ENCODE measurements at regions not wholly inside any gene's neighbourhood (a gene's known extent, or its start where the extent isn't known, plus 50 kb on each side); places are given as distances from the start of the nearest gene placed in this dataset.

DNA sequence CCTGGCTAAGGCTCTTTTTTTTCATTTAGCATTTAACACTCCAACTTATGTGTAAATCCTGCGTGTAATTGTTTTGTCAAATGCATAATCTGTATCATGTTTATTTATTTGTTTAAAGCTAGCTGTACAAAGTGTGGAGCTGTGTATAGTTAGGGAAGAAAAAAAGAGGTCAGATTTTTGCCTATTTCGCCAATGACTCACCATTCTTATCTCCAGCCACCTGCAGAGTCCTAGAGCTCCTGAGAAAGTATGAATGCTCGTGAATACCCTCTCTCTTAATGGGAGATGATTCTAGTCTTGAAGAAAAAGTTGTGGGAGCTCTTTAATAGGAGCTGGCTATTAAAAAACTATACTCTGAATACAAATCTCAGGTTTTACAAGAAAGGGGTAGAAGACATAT, 778.8 kb upstream of the SLITRK5 start:
- POLR2A ChIA-PET: interaction anchor here (0.8 kb wide), 1 partner anchor 9 kb away, joined by 3 read pairs; no protein-coding TSS in a partner anchor
- Histone ChIP-seq H3K79me2 (ENCODE audit: insufficient read depth, low read depth, low read length) (no peaks in the 10 kb centered on the region), H2AFZ (ENCODE audit: low read length) (no peak overlapping the region), H4K20me1 (ENCODE audit: insufficient read depth, low read length) (no peaks in the 10 kb centered on the region), H3K27ac (ENCODE audit: low read depth, low read length, poor library complexity, severe bottlenecking) (no peak overlapping the region), H3K4me2 (ENCODE audit: low read length) (no peak overlapping the region), H3K9me2 (ENCODE audit: insufficient read depth, low read length) (no peaks in the 10 kb centered on the region), H3K36me3 (ENCODE audit: insufficient read depth, low read length) (no peaks in the 10 kb centered on the region), H3K9me3 (ENCODE audit: low read length) (no peaks in the 10 kb centered on the region), H3K4me1 (ENCODE audit: insufficient read depth, low read length, poor library complexity, severe bottlenecking) (no peaks in the 10 kb centered on the region), H3K4me3 (ENCODE audit: low read depth, low read length, poor library complexity, severe bottlenecking) (no peak overlapping the region)
- no peak for DNase-seq (ENCODE audit: low spot score)
- intact Hi-C loops (cut with micrococcal nuclease; ENCODE audit: unreplicated experiment): no loop called here
- CTCF ChIA-PET (ENCODE audit: unreplicated experiment): interaction anchor here (1.1 kb wide), 1 partner anchor 455 kb away, joined by 4 read pairs; no protein-coding TSS in a partner anchor
- TF ChIP-seq CTCF (conservative IDR thresholded peaks at IDR 0.05; ENCODE audit: low read length) (no peak), EZH2phosphoT487 (IDR thresholded peaks at IDR 0.05; ENCODE audit: borderline replicate concordance, low read depth, low read length) (no peak)
- BruUV-seq (replicated peaks): no TSS peak

GRCh38 chr13:86900906-86901305, 770.3 kb upstream of the SLITRK5 start:
- ChIA-PET CTCF (ENCODE audit: unreplicated experiment) (no interaction called here), POLR2A (no interaction called here)
- TF ChIP-seq EZH2phosphoT487 (IDR thresholded peaks at IDR 0.05; ENCODE audit: borderline replicate concordance, low read depth, low read length) (no peak), CTCF (conservative IDR thresholded peaks at IDR 0.05; ENCODE audit: low read length) (no peak)
- Histone ChIP-seq H3K36me3 (ENCODE audit: insufficient read depth, low read length) (no peaks in the 10 kb centered on the region), H2AFZ (ENCODE audit: low read length) (no peak overlapping the region), H3K9me2 (ENCODE audit: insufficient read depth, low read length) (no peaks in the 10 kb centered on the region), H3K27ac (ENCODE audit: low read depth, low read length, poor library complexity, severe bottlenecking) (no peak overlapping the region), H3K79me2 (ENCODE audit: insufficient read depth, low read depth, low read length) (no peaks in the 10 kb centered on the region), H3K4me2 (ENCODE audit: low read length) (no peak overlapping the region), H3K4me1 (ENCODE audit: insufficient read depth, low read length, poor library complexity, severe bottlenecking) (no peaks in the 10 kb centered on the region), H3K9me3 (ENCODE audit: low read length) (no peaks in the 10 kb centered on the region), H4K20me1 (ENCODE audit: insufficient read depth, low read length) (no peaks in the 10 kb centered on the region), H3K4me3 (ENCODE audit: low read depth, low read length, poor library complexity, severe bottlenecking) (no peak overlapping the region)
- intact Hi-C loops (cut with micrococcal nuclease; ENCODE audit: unreplicated experiment): no loop called here
- BruUV-seq (replicated peaks): no TSS peak
- no peak for DNase-seq (ENCODE audit: low spot score)

DNA sequence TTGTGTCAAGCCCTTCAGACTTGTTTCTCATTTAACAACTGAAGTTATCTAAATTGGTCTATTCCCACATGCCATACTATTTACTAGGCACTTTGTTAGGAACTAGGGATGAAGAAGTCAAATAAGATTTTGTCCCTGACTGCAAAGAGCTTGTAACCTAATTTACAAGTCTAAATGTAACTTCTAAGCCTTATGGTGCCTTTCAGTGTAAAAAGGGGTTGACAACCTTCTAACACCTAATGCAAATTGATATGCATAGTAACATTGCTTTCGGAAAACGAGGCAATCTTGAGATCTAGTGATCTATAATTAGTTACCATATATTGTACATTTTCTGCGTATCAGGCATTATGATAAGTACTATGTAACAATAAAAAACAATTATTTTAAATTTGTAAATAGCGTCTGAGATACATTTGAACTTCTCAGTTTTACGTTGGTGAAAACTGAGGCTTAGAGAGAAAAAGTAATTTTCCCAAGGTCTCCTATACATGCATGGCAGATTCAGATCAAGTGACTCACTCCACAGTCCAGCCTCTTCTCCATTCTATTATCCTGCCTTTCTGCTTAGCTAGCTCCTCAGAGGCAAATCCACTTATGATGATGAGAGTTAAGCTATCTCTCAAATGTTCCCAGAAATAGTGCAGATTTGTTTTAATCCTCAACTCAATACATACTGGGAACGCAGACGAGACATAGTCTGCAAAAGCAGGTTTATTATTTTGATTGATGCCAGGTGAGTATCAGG, 764.9 kb upstream of the SLITRK5 start:
- intact Hi-C loops (cut with micrococcal nuclease; ENCODE audit: unreplicated experiment): no loop called here
- H4K20me1 ChIP-seq (ENCODE audit: insufficient read depth, low read length): no peaks in the 10 kb centered on the region
- no peaks in the 10 kb centered on the region for H3K9me2 ChIP-seq (ENCODE audit: insufficient read depth, low read length)
- TF ChIP-seq CTCF (conservative IDR thresholded peaks at IDR 0.05; ENCODE audit: low read length) (no peak), EZH2phosphoT487 (IDR thresholded peaks at IDR 0.05; ENCODE audit: borderline replicate concordance, low read depth, low read length) (no peak)
- no peak overlapping the region for H3K4me2 ChIP-seq (ENCODE audit: low read length)
- no peaks in the 10 kb centered on the region for H3K79me2 ChIP-seq (ENCODE audit: insufficient read depth, low read depth, low read length)
- no peak overlapping the region for H2AFZ ChIP-seq (ENCODE audit: low read length)
- no peaks in the 10 kb centered on the region for H3K36me3 ChIP-seq (ENCODE audit: insufficient read depth, low read length)
- ChIA-PET CTCF (ENCODE audit: unreplicated experiment) (no interaction called here), POLR2A (interaction anchor here (0.6 to 0.9 kb wide), 3 partner anchors 56 to 764 kb away, joined by 4 read pairs; no protein-coding TSS in a partner anchor)
- no peak for DNase-seq (ENCODE audit: low spot score)
- BruUV-seq (replicated peaks): no TSS peak
- no peak overlapping the region for H3K27ac ChIP-seq (ENCODE audit: low read depth, low read length, poor library complexity, severe bottlenecking)
- H3K4me3 ChIP-seq (ENCODE audit: low read depth, low read length, poor library complexity, severe bottlenecking): no peak overlapping the region
- H3K9me3 ChIP-seq (ENCODE audit: low read length): no peaks in the 10 kb centered on the region
- H3K4me1 ChIP-seq (ENCODE audit: insufficient read depth, low read length, poor library complexity, severe bottlenecking): no peaks in the 10 kb centered on the region
